ENCODE measurements at regions not wholly inside any gene's neighbourhood (a gene's known extent, or its start where the extent isn't known, plus 50 kb on each side); places are given as distances from the start of the nearest gene placed in this dataset.
"Not testable (repeated sequence)": the region's sequence is repeated elsewhere in the genome, so short reads cannot be mapped to it uniquely, and the experiment has no call there.

DNA sequence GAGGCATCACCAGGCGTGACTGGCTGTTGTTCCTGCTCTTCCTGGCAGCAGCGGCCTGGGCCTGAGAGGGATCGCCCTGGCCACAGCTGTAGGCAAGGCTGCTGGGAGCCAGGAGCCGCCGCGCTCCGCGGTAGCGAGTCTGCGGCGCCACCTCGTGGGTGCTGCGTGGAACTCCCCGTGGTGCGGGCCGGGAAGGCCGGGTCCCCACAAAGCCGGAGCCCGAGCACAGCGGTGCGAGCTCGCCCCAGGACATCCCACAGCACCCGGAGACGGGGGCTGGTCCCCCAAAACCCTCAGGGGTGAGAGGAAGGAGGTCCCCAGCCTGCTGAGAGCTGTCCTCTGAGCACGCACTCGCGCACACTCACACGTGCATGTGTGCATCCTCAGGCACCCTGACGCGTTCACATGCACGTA, 320.0 kb upstream of the PLGLB1 start:
- H3K27me3 ChIP-seq (ENCODE audit: control insufficient read depth, insufficient read depth, low read length); H3K9me3 ChIP-seq (ENCODE audit: control insufficient read depth, insufficient read depth, low read length); H3K4me3 ChIP-seq (ENCODE audit: low read depth, low read length); H3K27ac ChIP-seq (ENCODE audit: low read depth, low read length); H3K36me3 ChIP-seq (ENCODE audit: control insufficient read depth, insufficient read depth, low read length); H3K9ac ChIP-seq (ENCODE audit: low read depth, low read length); H3K4me1 ChIP-seq (ENCODE audit: control insufficient read depth, insufficient read depth, low read length): not testable (repeated sequence)

DNA sequence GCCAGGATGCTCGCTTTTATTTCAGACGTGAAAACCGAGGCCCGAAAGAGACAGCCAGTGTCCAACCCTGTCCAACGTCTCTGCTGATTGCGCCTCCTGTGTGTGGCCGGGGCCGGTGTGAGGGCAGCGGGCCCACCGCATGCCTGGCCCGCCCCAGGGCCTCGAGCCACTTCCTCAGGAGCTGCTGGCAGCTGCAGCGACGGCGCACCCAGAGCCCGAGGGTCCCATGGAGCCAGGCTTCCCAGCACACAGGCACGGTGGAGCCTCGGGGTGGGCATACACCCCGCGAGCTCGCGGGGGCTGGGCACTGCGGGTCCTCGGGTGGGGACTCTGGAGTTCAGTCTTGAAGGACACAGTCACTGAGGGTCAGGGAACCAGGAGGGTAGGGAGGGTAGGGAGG, 320.5 kb upstream of the PLGLB1 start:
- not testable (repeated sequence) for H3K9ac ChIP-seq (ENCODE audit: low read depth, low read length); H3K4me3 ChIP-seq (ENCODE audit: low read depth, low read length); H3K36me3 ChIP-seq (ENCODE audit: control insufficient read depth, insufficient read depth, low read length); H3K4me1 ChIP-seq (ENCODE audit: control insufficient read depth, insufficient read depth, low read length); H3K27me3 ChIP-seq (ENCODE audit: control insufficient read depth, insufficient read depth, low read length); H3K27ac ChIP-seq (ENCODE audit: low read depth, low read length); H3K9me3 ChIP-seq (ENCODE audit: control insufficient read depth, insufficient read depth, low read length)

DNA sequence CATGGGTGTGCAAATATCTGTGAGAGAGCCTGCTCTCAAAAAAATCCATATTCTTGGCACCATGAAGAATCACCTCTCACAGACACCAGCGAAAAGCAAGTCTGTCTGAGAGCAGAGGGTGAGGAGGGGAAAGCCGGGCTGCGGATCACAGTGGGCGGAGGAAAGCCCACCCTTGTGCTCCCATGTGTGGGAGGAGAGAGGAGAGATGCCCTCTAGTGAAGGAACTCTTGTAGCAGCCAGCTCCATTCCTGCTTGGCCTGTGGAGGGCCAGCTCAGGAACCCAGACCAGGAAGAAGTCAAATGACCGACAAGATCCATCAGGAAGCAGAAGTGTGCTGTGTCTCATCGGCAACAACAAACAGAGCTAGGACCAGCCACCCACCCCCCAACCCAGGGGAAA, 321.7 kb upstream of the PLGLB1 start:
- not testable (repeated sequence) for H3K9me3 ChIP-seq (ENCODE audit: control insufficient read depth, insufficient read depth, low read length); H3K4me3 ChIP-seq (ENCODE audit: low read depth, low read length); H3K9ac ChIP-seq (ENCODE audit: low read depth, low read length); H3K27me3 ChIP-seq (ENCODE audit: control insufficient read depth, insufficient read depth, low read length); H3K4me1 ChIP-seq (ENCODE audit: control insufficient read depth, insufficient read depth, low read length); H3K27ac ChIP-seq (ENCODE audit: low read depth, low read length); H3K36me3 ChIP-seq (ENCODE audit: control insufficient read depth, insufficient read depth, low read length)

DNA sequence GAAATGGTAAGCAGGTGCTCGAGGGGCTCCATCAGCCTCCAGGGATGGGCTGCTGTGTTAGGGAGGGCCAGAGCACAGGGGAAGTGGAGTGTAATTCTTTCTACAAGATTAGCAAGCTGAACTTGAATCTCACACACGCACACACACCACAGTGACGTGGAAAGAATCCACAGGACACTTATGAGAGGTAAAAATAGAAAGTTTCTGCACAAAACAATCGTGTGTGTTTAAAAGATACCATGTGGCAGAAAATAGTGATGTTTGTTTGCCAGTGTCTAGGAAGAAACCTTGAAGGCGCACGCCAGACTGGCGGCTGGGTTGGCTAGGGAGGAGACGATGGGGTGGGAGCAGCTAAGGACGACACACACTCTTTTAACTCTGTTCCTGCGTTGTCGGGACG, 323.6 kb upstream of the PLGLB1 start:
- not testable (repeated sequence) for H3K27ac ChIP-seq (ENCODE audit: low read depth, low read length)

DNA sequence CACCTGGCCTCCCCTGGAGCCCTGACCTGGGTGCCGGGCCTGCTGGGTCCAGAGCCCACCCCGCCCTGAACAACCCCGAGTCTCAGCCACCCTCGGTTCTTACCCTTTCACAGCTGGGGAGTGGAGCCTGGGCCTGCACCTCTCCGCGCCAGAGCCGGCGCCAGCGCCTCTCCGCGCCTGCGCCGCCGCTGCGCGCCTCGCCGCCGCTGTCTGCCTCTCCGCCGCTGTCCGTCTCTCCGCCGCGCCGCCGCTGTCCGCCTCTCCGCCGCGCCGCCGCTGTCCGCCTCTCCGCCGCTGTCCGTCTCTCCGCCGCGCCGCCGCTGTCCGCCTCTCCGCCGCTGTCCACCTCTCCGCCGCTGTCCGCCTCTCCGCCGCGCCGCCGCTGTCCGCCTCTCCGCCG, 326.9 kb upstream of the PLGLB1 start:
- peak overlapping the region; percentile 41; the same call in 1 of the 2 replicates for H3K4me3 ChIP-seq (ENCODE audit: low read depth, low read length)
- not testable (repeated sequence) for H3K27me3 ChIP-seq (ENCODE audit: control insufficient read depth, insufficient read depth, low read length); H3K9me3 ChIP-seq (ENCODE audit: control insufficient read depth, insufficient read depth, low read length); H3K9ac ChIP-seq (ENCODE audit: low read depth, low read length); H3K27ac ChIP-seq (ENCODE audit: low read depth, low read length); H3K4me1 ChIP-seq (ENCODE audit: control insufficient read depth, insufficient read depth, low read length); H3K36me3 ChIP-seq (ENCODE audit: control insufficient read depth, insufficient read depth, low read length)

More for the DNA sequence above, 323.6 kb upstream of the PLGLB1 start:
- not testable (repeated sequence) for H3K9ac ChIP-seq (ENCODE audit: low read depth, low read length); H3K36me3 ChIP-seq (ENCODE audit: control insufficient read depth, insufficient read depth, low read length); H3K27me3 ChIP-seq (ENCODE audit: control insufficient read depth, insufficient read depth, low read length); H3K4me1 ChIP-seq (ENCODE audit: control insufficient read depth, insufficient read depth, low read length); H3K4me3 ChIP-seq (ENCODE audit: low read depth, low read length); H3K9me3 ChIP-seq (ENCODE audit: control insufficient read depth, insufficient read depth, low read length)

DNA sequence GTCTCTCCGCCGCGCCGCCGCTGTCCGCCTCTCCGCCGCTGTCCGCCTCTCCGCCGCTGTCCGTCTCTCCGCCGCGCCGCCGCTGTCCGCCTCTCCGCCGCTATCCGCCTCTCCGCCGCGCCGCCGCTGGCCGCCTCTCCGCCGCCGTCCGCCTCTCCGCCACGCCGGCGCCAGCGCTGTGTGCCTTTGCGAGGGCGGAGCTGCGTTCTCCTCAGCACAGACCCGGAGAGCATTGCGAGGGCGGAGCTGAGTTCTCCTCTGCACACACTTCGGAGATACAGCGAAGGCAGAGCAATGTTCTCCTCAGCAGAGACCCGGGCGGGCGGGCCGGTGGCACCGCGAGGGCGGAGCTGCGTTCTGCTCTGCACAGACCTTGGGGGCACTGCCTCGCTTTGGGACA, 327.4 kb upstream of the PLGLB1 start:
- H3K9me3 ChIP-seq (ENCODE audit: control insufficient read depth, insufficient read depth, low read length); H3K4me1 ChIP-seq (ENCODE audit: control insufficient read depth, insufficient read depth, low read length); H3K9ac ChIP-seq (ENCODE audit: low read depth, low read length); H3K36me3 ChIP-seq (ENCODE audit: control insufficient read depth, insufficient read depth, low read length); H3K27ac ChIP-seq (ENCODE audit: low read depth, low read length); H3K27me3 ChIP-seq (ENCODE audit: control insufficient read depth, insufficient read depth, low read length): not testable (repeated sequence)
- peak overlapping the region; percentile 41; the same call in 1 of the 2 replicates for H3K4me3 ChIP-seq (ENCODE audit: low read depth, low read length)

DNA sequence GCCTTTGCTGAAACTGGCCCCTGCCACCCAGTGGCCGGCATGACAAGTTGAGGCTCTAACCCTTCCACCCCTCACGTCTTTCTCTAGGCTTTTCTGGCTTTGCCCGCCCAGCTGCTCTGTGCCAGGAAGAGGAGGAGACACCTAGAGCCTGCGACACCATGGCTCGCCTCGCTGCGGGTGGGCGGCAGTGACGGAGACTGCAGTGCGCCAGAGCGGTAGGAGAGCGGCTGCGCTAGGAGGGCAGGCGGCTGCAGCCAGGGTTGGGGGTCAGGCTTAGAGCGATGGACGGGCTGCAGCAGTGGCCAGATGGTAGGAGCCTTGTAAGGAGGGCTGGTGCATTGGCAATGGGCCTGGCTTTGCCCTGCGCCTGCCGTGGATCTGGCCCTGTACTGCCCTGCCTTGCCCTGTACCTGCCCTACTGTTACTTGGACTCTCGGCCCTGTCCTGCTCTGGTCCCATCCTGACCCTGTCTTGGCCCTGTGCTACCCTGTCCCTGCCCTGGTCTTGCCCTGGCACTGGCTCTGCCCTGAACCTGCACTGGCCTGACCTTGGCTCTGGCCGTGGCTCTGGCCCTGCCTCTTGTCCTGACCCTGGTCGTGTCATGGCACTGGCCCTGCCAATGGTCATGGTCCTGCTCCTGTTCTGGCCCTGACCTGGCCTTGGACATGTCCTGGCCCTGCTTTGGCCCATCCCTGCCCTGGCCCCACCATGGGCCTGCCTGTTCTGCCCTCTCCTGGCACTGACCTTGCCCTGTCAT, 330.7 kb upstream of the PLGLB1 start:
- H3K4me1 ChIP-seq (ENCODE audit: control insufficient read depth, insufficient read depth, low read length); H3K9me3 ChIP-seq (ENCODE audit: control insufficient read depth, insufficient read depth, low read length); H3K27me3 ChIP-seq (ENCODE audit: control insufficient read depth, insufficient read depth, low read length); H3K9ac ChIP-seq (ENCODE audit: low read depth, low read length); H3K4me3 ChIP-seq (ENCODE audit: low read depth, low read length); H3K36me3 ChIP-seq (ENCODE audit: control insufficient read depth, insufficient read depth, low read length); H3K27ac ChIP-seq (ENCODE audit: low read depth, low read length): not testable (repeated sequence)

DNA sequence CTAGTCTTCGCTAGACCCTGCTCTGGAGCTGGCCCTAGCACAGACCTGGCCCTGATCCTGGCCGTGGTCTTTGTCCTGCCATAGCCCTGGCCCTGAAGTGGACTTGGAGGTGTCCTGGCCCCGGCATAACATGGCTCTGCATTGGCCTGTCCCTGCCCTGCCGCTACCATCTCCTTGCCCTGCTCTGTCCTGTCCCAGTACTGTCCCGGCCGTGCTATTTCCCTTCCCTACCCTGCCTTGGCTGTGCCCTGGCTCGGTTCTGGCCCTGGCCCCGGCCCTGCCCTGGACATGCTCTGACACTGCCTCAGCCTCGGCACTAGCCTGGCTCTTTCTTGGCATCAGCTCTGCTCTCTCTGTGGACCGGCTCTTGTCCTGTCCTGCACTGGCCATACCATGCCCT, 331.8 kb upstream of the PLGLB1 start:
- not testable (repeated sequence) for H3K27me3 ChIP-seq (ENCODE audit: control insufficient read depth, insufficient read depth, low read length); H3K27ac ChIP-seq (ENCODE audit: low read depth, low read length); H3K9me3 ChIP-seq (ENCODE audit: control insufficient read depth, insufficient read depth, low read length); H3K4me3 ChIP-seq (ENCODE audit: low read depth, low read length); H3K9ac ChIP-seq (ENCODE audit: low read depth, low read length); H3K4me1 ChIP-seq (ENCODE audit: control insufficient read depth, insufficient read depth, low read length); H3K36me3 ChIP-seq (ENCODE audit: control insufficient read depth, insufficient read depth, low read length)

DNA sequence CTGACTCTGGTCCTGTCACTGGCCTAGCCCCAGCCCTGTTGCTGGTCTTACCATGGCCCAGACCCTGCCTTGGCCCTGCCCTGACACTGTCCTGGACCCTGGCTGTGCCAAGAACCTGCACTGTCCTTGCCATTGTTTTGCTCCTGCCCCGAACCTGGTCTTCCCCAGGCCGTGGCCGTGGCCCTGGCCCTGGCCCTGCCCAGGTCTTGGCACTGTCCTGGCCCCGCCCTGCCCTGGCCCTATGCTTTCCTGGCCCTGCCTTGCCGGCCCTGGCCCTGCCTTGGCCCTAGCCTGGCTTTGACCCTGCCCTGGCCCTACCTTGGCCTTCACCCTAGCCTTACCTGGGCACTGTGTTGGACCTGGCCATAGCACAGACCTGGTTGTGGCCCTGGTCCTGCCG, 332.5 kb upstream of the PLGLB1 start:
- not testable (repeated sequence) for H3K36me3 ChIP-seq (ENCODE audit: control insufficient read depth, insufficient read depth, low read length); H3K4me1 ChIP-seq (ENCODE audit: control insufficient read depth, insufficient read depth, low read length); H3K27me3 ChIP-seq (ENCODE audit: control insufficient read depth, insufficient read depth, low read length); H3K9ac ChIP-seq (ENCODE audit: low read depth, low read length); H3K27ac ChIP-seq (ENCODE audit: low read depth, low read length); H3K9me3 ChIP-seq (ENCODE audit: control insufficient read depth, insufficient read depth, low read length); H3K4me3 ChIP-seq (ENCODE audit: low read depth, low read length)

DNA sequence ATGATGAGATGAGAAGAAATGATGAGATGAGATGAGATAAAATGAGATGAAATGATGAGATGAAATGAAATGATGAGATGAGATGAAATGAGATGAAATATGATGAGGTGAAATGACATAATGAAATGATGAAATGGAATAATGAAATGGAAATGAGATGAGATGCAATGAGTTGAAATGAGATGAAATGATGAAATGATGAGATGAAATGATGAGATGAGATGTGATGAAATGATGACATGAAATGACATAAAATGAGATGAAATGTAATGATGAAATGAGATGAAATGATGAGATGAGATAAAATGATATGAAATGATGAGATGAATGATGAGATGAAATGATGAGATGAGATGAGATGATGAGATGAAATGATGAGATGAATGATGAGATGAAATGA, 338.6 kb upstream of the PLGLB1 start:
- not testable (repeated sequence) for H3K9me3 ChIP-seq (ENCODE audit: control insufficient read depth, insufficient read depth, low read length); H3K4me3 ChIP-seq (ENCODE audit: low read depth, low read length); H3K4me1 ChIP-seq (ENCODE audit: control insufficient read depth, insufficient read depth, low read length); H3K27me3 ChIP-seq (ENCODE audit: control insufficient read depth, insufficient read depth, low read length); H3K36me3 ChIP-seq (ENCODE audit: control insufficient read depth, insufficient read depth, low read length); H3K27ac ChIP-seq (ENCODE audit: low read depth, low read length); H3K9ac ChIP-seq (ENCODE audit: low read depth, low read length)

DNA sequence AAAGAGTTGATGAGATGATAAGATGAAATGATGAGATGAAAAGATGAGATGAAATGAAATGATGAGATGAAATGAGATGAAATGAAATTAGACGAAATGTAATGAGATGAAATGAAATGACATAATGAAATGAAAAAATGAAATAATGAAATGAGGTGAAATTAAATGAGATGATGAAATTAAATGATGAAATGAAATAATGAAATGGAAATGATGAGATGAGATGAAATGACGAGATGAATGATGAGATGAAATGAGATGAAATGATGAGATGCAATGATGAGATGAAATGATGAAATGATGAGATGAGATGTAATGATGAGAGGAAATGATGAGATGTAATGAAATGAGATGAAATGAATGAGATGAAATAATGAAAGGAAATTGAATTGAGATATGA, 339.3 kb upstream of the PLGLB1 start:
- H3K27ac ChIP-seq (ENCODE audit: low read depth, low read length); H3K4me1 ChIP-seq (ENCODE audit: control insufficient read depth, insufficient read depth, low read length); H3K9ac ChIP-seq (ENCODE audit: low read depth, low read length); H3K27me3 ChIP-seq (ENCODE audit: control insufficient read depth, insufficient read depth, low read length); H3K36me3 ChIP-seq (ENCODE audit: control insufficient read depth, insufficient read depth, low read length); H3K4me3 ChIP-seq (ENCODE audit: low read depth, low read length); H3K9me3 ChIP-seq (ENCODE audit: control insufficient read depth, insufficient read depth, low read length): not testable (repeated sequence)

DNA sequence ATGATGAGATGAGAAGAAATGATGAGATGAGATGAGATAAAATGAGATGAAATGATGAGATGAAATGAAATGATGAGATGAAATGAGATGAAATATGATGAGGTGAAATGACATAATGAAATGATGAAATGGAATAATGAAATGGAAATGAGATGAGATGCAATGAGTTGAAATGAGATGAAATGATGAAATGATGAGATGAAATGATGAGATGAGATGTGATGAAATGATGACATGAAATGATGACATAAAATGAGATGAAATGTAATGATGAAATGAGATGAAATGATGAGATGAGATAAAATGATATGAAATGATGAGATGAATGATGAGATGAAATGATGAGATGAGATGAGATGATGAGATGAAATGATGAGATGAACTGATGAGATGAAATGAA, 340.2 kb upstream of the PLGLB1 start:
- not testable (repeated sequence) for H3K9me3 ChIP-seq (ENCODE audit: control insufficient read depth, insufficient read depth, low read length); H3K27ac ChIP-seq (ENCODE audit: low read depth, low read length); H3K4me1 ChIP-seq (ENCODE audit: control insufficient read depth, insufficient read depth, low read length); H3K27me3 ChIP-seq (ENCODE audit: control insufficient read depth, insufficient read depth, low read length); H3K4me3 ChIP-seq (ENCODE audit: low read depth, low read length); H3K9ac ChIP-seq (ENCODE audit: low read depth, low read length); H3K36me3 ChIP-seq (ENCODE audit: control insufficient read depth, insufficient read depth, low read length)
